ENCODE measurements at regions not wholly inside any gene's neighbourhood (a gene's known extent, or its start where the extent isn't known, plus 50 kb on each side); places are given as distances from the start of the nearest gene placed in this dataset.

DNA sequence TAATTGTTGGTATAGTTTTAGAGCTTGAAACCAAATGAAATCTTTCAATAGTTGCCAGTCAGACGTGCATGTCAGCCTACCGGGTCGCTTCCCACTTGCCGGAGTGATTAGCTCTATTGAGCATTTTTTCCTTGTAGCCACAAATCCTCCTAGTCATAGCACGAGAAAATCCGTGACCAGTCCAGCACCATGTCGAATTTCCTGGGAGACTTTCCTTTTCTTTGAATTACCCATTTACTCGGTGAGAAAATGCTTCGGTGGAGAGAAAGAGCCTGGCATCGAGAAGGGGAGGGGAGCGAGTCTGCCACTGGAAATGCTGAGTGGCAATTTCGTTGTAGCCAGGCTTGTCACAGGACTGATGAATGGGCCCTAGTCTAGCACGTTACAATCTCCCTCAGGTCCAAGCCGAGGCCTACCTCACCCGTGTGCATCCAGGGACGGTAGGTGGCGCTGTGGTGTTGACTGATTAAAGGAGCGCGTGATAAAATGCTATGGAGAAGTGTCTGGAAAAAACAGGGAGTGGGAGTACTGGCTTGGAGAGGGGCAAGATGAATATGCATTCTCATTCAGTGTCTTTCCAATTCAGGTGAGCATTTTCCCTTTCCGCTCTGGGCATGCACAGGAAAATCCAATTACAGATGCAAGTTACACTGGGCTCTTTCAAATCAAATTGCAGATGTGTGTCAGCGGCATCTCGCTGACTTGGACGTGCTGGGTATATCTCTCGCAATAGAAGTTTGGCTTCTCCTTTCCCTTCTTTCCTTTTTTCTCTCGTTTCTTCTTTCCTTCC lies 238.8 kb downstream of the EDEM1 start:
- CTCF ChIA-PET, result interaction anchor here (0.7 kb wide), 1 partner anchor 105 kb away, joined by 3 read pairs; no protein-coding TSS in a partner anchor
- Histone ChIP-seq H3K27me3 (ENCODE audit: insufficient read depth, low read depth) (no peaks in the 10 kb centered on the region), H3K4me1 (replicated peaks; ENCODE audit: insufficient read depth) (no peaks in the 10 kb centered on the region), H3K9me2 (ENCODE audit: insufficient read depth) (no peaks in the 10 kb centered on the region), H3K4me2 (no peak overlapping the region), H3K4me3 (no peak overlapping the region), H3K36me3 (ENCODE audit: low read depth) (no peaks in the 10 kb centered on the region), H3F3A (ENCODE audit: insufficient read depth, low read depth) (no peaks in the 10 kb centered on the region), H2AFZ (no peak overlapping the region), H3K9me3 (ENCODE audit: insufficient read depth, low read depth) (no peaks in the 10 kb centered on the region), H3K79me2 (ENCODE audit: low read depth) (no peaks in the 10 kb centered on the region), H3K27ac (no peak overlapping the region), H4K20me1 (ENCODE audit: insufficient read depth) (no peaks in the 10 kb centered on the region)
- POLR2A ChIA-PET (ENCODE audit: unreplicated experiment), result interaction anchor here (0.6 kb wide), 2 partner anchors 36 to 1731 kb away, joined by 3 to 6 read pairs; no protein-coding TSS in a partner anchor
- no peak for TF ChIP-seq EZH2 (IDR thresholded peaks at IDR 0.05; ENCODE audit: low read depth)
- TF ChIP-seq, protein P1, sequence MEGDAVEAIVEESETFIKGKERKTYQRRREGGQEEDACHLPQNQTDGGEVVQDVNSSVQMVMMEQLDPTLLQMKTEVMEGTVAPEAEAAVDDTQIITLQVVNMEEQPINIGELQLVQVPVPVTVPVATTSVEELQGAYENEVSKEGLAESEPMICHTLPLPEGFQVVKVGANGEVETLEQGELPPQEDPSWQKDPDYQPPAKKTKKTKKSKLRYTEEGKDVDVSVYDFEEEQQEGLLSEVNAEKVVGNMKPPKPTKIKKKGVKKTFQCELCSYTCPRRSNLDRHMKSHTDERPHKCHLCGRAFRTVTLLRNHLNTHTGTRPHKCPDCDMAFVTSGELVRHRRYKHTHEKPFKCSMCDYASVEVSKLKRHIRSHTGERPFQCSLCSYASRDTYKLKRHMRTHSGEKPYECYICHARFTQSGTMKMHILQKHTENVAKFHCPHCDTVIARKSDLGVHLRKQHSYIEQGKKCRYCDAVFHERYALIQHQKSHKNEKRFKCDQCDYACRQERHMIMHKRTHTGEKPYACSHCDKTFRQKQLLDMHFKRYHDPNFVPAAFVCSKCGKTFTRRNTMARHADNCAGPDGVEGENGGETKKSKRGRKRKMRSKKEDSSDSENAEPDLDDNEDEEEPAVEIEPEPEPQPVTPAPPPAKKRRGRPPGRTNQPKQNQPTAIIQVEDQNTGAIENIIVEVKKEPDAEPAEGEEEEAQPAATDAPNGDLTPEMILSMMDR (conservative IDR thresholded peaks at IDR 0.05), result peak; percentile 74
- intact Hi-C loops (cut with micrococcal nuclease; ENCODE audit: unreplicated experiment), result loop anchor here (1.0 kb wide), 2 partner anchors 50 to 121 kb away; no protein-coding TSS in a partner anchor
- no TSS peak for BruUV-seq (replicated peaks)
- peak; percentile 33 to 70 for DNase-seq

DNA sequence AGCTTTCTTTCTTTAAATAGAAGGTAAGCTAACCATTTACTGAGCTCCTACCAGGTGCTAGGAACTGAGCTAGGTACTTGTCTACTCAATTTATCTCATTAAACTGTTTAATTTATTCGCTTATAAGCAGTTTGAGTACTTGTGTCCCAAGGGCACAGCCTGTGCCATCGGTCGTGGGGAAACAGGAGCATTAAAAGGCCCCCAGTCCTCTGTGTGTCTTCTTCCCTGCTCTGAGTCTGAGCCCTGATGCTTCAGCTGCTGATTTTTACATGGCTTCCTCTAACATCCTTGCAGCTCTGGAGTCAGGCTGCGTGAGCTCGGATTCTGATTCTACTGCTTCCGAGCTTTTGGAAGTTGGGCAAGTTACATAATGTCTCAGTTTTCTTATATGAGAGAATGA lies 239.5 kb downstream of the EDEM1 start:
- no peaks in the 10 kb centered on the region for H3K79me2 ChIP-seq (ENCODE audit: low read depth)
- H3K4me1 ChIP-seq (replicated peaks; ENCODE audit: insufficient read depth), result no peaks in the 10 kb centered on the region
- no peak overlapping the region for H3K27ac ChIP-seq
- ChIA-PET CTCF (interaction anchor here (0.7 kb wide), 2 partner anchors 106 to 339 kb away, joined by 3 read pairs; no protein-coding TSS in a partner anchor), POLR2A (ENCODE audit: unreplicated experiment) (interaction anchor here (0.6 kb wide), 1 partner anchor 96 kb away, joined by 4 read pairs; no protein-coding TSS in a partner anchor)
- no peak overlapping the region for H2AFZ ChIP-seq
- no peak for DNase-seq
- no peaks in the 10 kb centered on the region for H4K20me1 ChIP-seq (ENCODE audit: insufficient read depth)
- H3K9me2 ChIP-seq (ENCODE audit: insufficient read depth), result no peaks in the 10 kb centered on the region
- BruUV-seq (replicated peaks), result no TSS peak
- TF ChIP-seq EZH2 (IDR thresholded peaks at IDR 0.05; ENCODE audit: low read depth), result no peak
- TF ChIP-seq, protein P1 (conservative IDR thresholded peaks at IDR 0.05), result no peak
- intact Hi-C loops (cut with micrococcal nuclease; ENCODE audit: unreplicated experiment), result no loop called here
- H3K4me2 ChIP-seq, result no peak overlapping the region
- no peaks in the 10 kb centered on the region for H3K27me3 ChIP-seq (ENCODE audit: insufficient read depth, low read depth)
- H3K36me3 ChIP-seq (ENCODE audit: low read depth), result no peaks in the 10 kb centered on the region
- H3K9me3 ChIP-seq (ENCODE audit: insufficient read depth, low read depth), result no peaks in the 10 kb centered on the region
- no peak overlapping the region for H3K4me3 ChIP-seq
- H3F3A ChIP-seq (ENCODE audit: insufficient read depth, low read depth), result no peaks in the 10 kb centered on the region

DNA sequence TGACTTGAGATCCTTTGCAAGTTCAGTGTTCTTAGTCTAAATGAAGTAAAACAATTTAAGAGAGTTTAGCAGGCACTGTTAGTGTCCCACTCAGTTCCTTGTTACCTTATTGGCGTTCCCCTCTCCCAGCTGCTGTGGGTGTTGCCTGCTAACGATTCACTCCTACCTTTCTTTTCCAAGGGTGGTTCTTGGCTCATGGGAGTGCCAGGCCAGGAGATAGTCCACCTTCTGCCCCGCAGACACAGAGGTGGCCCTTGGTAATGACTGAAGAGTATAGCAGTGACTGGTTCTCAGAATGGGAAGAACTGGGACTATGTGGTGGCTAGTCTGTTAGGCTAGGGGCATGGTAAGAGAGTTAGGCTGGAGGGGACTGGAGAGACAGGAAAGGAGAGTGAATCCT lies 240.4 kb downstream of the EDEM1 start:
- Histone ChIP-seq H3K27ac (no peak overlapping the region), H3K4me3 (no peak overlapping the region), H2AFZ (no peak overlapping the region), H3K4me2 (no peak overlapping the region), H4K20me1 (ENCODE audit: insufficient read depth) (no peaks in the 10 kb centered on the region), H3K36me3 (ENCODE audit: low read depth) (no peaks in the 10 kb centered on the region), H3K4me1 (replicated peaks; ENCODE audit: insufficient read depth) (no peaks in the 10 kb centered on the region), H3K79me2 (ENCODE audit: low read depth) (no peaks in the 10 kb centered on the region), H3K9me3 (ENCODE audit: insufficient read depth, low read depth) (no peaks in the 10 kb centered on the region), H3K9me2 (ENCODE audit: insufficient read depth) (no peaks in the 10 kb centered on the region), H3K27me3 (ENCODE audit: insufficient read depth, low read depth) (no peaks in the 10 kb centered on the region), H3F3A (ENCODE audit: insufficient read depth, low read depth) (no peaks in the 10 kb centered on the region)
- ChIA-PET CTCF (interaction anchor here (0.7 kb wide), 1 partner anchor 302 kb away, joined by 10 read pairs; no protein-coding TSS in a partner anchor), POLR2A (ENCODE audit: unreplicated experiment) (no interaction called here)
- intact Hi-C loops (cut with micrococcal nuclease; ENCODE audit: unreplicated experiment), result no loop called here
- TF ChIP-seq EZH2 (IDR thresholded peaks at IDR 0.05; ENCODE audit: low read depth), result no peak
- TF ChIP-seq, protein P1 (conservative IDR thresholded peaks at IDR 0.05), result no peak
- no TSS peak for BruUV-seq (replicated peaks)
- DNase-seq, result no peak
